ENCODE measurements at regions not wholly inside any gene's neighbourhood (a gene's known extent, or its start where the extent isn't known, plus 50 kb on each side); places are given as distances from the start of the nearest gene placed in this dataset.

DNA sequence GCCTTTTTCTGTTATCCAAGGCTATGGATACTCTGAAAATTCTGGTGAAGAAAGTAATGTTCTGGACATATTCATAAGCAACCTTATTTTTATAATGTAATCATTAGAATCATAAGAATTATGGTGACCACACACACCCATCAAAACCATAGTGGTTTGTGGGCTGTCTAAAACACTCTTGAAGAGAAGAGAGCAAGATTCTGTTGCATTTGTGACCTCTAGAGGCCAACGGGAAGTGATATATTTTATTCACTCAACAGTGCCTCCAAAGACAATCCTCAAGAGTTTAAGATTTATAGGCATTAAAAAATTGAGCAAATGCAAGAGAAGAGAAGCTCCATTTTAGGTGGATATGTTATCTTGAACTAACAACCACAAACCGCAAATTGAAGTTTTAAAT, 68.5 kb upstream of the LGR5 start:
- H3K9me1 ChIP-seq (ENCODE audit: insufficient read depth, low read length): no peaks in the 10 kb centered on the region
- dilution Hi-C loops (cut with HindIII; ENCODE audit: low sequenced_read_pairs, unreplicated experiment): no loop called here
- H2BK5ac ChIP-seq (ENCODE audit: low read depth, low read length, poor library complexity, severe bottlenecking): no peak overlapping the region
- no peak overlapping the region for H3K56ac ChIP-seq (ENCODE audit: extremely low read depth, insufficient read depth, low read length)
- H3K4me2 ChIP-seq (ENCODE audit: low read depth, low read length): no peak overlapping the region
- no peak overlapping the region for H2AK5ac ChIP-seq (ENCODE audit: low read depth, low read length)
- no peak overlapping the region for H2BK120ac ChIP-seq (ENCODE audit: low read depth, low read length)
- no peak overlapping the region for H3K27ac ChIP-seq (ENCODE audit: insufficient read depth, low read length)
- CTCF ChIA-PET: interaction anchor here (1.4 kb wide), 1 partner anchor 13 kb away, joined by 3 read pairs; no protein-coding TSS in a partner anchor
- no CpG with 5 or more reads among the region's 2 CpGs for WGBS, 2 experiments (ENCODE audit: extremely low coverage in 2 of 2, insufficient read length in 1 of 2)
- H3K79me1 ChIP-seq (ENCODE audit: low read depth in 1 of 2, low read length in 2 of 2): no peaks in the 10 kb centered on the region
- no peaks in the 10 kb centered on the region for H3K9me3 ChIP-seq (ENCODE audit: control insufficient read depth, insufficient read depth, low read length)
- no peaks in the 10 kb centered on the region for H3K36me3 ChIP-seq (ENCODE audit: control insufficient read depth, insufficient read depth, low read length)
- no peak overlapping the region for H2BK20ac ChIP-seq (ENCODE audit: low read depth, low read length)
- H4K91ac ChIP-seq (ENCODE audit: insufficient read depth, low read depth, low read length): no peak overlapping the region
- DNase-seq (no peak), ATAC-seq (ENCODE audit: low read depth) (no peak)
- no TSS peak for BruUV-seq (replicated peaks)
- H4K20me1 ChIP-seq (ENCODE audit: insufficient read depth, low read length): no peaks in the 10 kb centered on the region
- no peak overlapping the region for H3K23ac ChIP-seq (ENCODE audit: low read depth, low read length)
- POLR2A ChIA-PET (ENCODE audit: unreplicated experiment): no interaction called here
- no peak overlapping the region for H2AK9ac ChIP-seq (replicated peaks; ENCODE audit: low read depth, low read length, poor library complexity)
- intact Hi-C loops (cut with micrococcal nuclease): no loop called here
- H3K14ac ChIP-seq (replicated peaks; ENCODE audit: low read depth, low read length): no peak overlapping the region
- no peak overlapping the region for H2BK15ac ChIP-seq (ENCODE audit: low read depth, low read length)
- no peak overlapping the region for H3K4ac ChIP-seq (ENCODE audit: low read depth, low read length)
- no peaks in the 10 kb centered on the region for H3K27me3 ChIP-seq (ENCODE audit: control insufficient read depth, insufficient read depth, low read length)
- H3K4me1 ChIP-seq (ENCODE audit: control insufficient read depth, insufficient read depth, low read length): no peaks in the 10 kb centered on the region
- H2AFZ ChIP-seq (replicated peaks; ENCODE audit: low read length, poor library complexity): no peak overlapping the region
- no peak overlapping the region for H4K5ac ChIP-seq (ENCODE audit: low read depth, low read length)
- TF ChIP-seq POLR2A (IDR thresholded peaks at IDR 0.05; ENCODE audit: low read depth, low read length): no peak
- TF ChIP-seq BHLHE40 (IDR thresholded peaks at IDR 0.05; ENCODE audit: low read depth, low read length): no peak
- no peak for TF ChIP-seq ELK1 (IDR thresholded peaks at IDR 0.05; ENCODE audit: borderline replicate concordance, low read depth, low read length)
- no peak for TF ChIP-seq MAFK (IDR thresholded peaks at IDR 0.05; ENCODE audit: low read depth, low read length)
- no peak for TF ChIP-seq MXI1 (IDR thresholded peaks at IDR 0.05; ENCODE audit: borderline replicate concordance, low read depth, low read length)
- no peak for TF ChIP-seq RFX5 (IDR thresholded peaks at IDR 0.05; ENCODE audit: low read depth, low read length)
- no peak for TF ChIP-seq FOS (IDR thresholded peaks at IDR 0.05; ENCODE audit: low read depth, low read length)
- TF ChIP-seq CTCF (conservative IDR thresholded peaks at IDR 0.05; ENCODE audit: low read depth, low read length): no peak
- TF ChIP-seq, protein P1, sequence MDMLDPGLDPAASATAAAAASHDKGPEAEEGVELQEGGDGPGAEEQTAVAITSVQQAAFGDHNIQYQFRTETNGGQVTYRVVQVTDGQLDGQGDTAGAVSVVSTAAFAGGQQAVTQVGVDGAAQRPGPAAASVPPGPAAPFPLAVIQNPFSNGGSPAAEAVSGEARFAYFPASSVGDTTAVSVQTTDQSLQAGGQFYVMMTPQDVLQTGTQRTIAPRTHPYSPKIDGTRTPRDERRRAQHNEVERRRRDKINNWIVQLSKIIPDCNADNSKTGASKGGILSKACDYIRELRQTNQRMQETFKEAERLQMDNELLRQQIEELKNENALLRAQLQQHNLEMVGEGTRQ (IDR thresholded peaks at IDR 0.05; ENCODE audit: low read depth, low read length): no peak
- no peak for TF ChIP-seq CHD1 (IDR thresholded peaks at IDR 0.05; ENCODE audit: low read depth, low read length)
- no peak for TF ChIP-seq RCOR1 (IDR thresholded peaks at IDR 0.05; ENCODE audit: insufficient replicate concordance, low read length)
- no peak for TF ChIP-seq SMC3 (IDR thresholded peaks at IDR 0.05; ENCODE audit: low read depth, low read length)
- TF ChIP-seq RAD21 (IDR thresholded peaks at IDR 0.05; ENCODE audit: low read length): no peak
- no peak for TF ChIP-seq NFE2L2 (IDR thresholded peaks at IDR 0.05; ENCODE audit: low read depth, low read length)
- TF ChIP-seq MAZ (IDR thresholded peaks at IDR 0.05; ENCODE audit: borderline replicate concordance, low read depth, low read length): no peak
- H3K9ac ChIP-seq (ENCODE audit: low read depth, low read length): no peak overlapping the region
- no peak overlapping the region for H3K18ac ChIP-seq (ENCODE audit: low read depth, low read length)
- in situ Hi-C loops (cut with MboI; ENCODE audit: low sequenced_read_pairs): no loop called here
- no peak overlapping the region for H4K8ac ChIP-seq (ENCODE audit: low read depth in 2 of 2, low read length in 2 of 2)
- no peak overlapping the region for H3K4me3 ChIP-seq (ENCODE audit: insufficient read depth, low read depth, low read length)

All from IMR-90 (cell line).